ENCODE measurements at regions not wholly inside any gene's neighbourhood (a gene's known extent, or its start where the extent isn't known, plus 50 kb on each side); places are given as distances from the start of the nearest gene placed in this dataset.
"Not testable (repeated sequence)": the region's sequence is repeated elsewhere in the genome, so short reads cannot be mapped to it uniquely, and the experiment has no call there.

DNA sequence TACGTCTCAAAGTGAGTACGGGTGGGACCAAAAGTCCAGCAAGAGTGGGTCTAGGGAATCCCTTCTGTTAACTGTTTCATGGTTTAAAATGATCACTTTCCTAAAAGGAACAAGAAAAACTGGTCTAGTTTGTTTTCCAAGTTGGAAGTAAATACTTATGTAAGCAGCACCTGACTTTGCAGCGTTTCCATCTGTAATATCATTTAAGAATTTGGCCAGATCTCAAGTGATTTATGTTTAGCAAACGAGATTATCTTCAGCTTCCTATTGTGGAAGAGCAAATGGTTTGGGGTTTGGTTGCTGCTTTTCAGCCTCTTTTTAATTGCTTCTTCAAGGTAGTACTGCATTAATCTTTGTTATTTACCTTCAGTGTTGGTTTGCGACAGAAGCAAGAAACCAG is 50.4 kb downstream of the FHIP1A start:
- no peak for DNase-seq

DNA sequence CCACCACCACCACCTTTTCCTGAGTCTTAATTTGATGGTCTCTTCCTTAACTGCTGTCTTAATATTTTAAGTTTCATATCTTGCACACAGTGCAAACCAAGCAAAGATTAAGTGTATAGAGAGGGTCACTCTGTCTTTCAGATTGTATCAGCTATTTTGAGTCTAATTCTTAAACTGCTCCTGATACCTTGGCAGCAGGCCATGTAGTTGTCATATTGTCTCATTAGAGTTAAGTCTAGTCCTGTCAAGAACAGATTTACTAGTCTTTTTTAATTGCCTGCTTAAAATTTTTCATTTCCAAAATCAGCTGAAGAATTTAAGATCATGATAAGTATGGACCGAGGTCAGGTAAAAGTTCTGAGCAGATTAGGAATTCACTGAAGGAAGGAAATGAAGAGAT is 51.5 kb downstream of the FHIP1A start:
- no peak for DNase-seq

DNA sequence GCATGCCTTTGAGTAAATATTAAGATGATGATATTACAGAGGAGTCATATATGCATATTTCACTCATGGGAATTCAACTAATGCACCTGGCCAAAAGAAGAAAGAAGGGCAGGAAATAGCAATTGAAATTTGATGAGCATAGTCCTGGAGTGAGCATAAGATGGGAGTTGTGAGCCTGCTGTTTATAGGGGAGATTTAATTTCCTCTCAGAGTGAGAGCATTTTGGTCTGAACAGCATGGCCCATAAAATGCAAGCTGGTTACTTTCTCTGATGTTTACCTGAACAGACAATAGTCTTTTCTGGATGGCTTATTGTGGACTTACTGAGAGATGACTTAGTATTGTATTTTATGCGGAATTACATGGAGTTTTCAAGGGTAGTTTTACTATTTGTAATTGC is 53.6 kb downstream of the FHIP1A start:
- no peak for DNase-seq

GRCh38 chr4:151468715-151469696 is 60.0 kb downstream of the FHIP1A start:
- DNase-seq, result no peak

- no peak for DNase-seq
Observed at GRCh38 chr4:151469970-151470369, 61.0 kb downstream of the FHIP1A start.

DNA sequence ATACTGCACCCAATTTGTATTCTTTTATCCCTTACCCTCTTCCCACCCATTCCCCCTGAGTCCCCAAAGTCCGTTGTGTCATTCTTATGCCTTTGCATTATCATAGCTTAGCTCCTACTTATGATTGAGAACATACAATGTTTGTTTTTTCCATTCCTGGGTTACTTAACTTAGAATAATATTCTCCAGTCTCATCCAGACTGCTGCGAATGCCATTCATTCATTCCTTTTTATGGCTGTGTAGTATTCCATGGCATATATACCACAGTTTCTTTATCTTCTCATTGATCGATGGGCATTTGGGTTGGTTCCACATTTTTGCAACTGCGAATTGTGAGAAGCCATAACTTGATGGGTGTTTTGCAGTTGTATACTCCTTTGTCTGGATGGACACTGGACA is 62.8 kb downstream of the FHIP1A start:
- DNase-seq, result no peak

DNA sequence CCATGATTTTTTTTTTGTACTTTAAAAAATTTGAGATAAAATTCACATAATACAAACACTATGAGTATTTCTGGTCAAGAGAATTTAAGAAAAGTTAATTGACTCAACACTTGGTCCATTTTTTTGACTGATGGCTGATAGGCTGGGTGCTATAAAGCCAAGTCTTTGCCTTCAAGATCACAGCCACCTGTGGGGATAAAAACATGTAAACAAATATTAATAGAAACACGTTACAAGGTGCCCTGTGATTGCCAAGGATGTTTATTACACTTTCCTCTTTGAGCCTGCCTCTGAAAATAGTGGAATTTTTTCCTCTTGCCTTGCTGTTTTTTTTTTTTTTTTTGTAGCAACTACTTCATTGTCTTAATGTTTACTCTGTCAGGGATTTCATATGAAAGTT is 63.3 kb downstream of the FHIP1A start:
- DNase-seq, result no peak

GRCh38 chr4:151472711-151473110 is 63.7 kb downstream of the FHIP1A start:
- DNase-seq, result no peak

DNA sequence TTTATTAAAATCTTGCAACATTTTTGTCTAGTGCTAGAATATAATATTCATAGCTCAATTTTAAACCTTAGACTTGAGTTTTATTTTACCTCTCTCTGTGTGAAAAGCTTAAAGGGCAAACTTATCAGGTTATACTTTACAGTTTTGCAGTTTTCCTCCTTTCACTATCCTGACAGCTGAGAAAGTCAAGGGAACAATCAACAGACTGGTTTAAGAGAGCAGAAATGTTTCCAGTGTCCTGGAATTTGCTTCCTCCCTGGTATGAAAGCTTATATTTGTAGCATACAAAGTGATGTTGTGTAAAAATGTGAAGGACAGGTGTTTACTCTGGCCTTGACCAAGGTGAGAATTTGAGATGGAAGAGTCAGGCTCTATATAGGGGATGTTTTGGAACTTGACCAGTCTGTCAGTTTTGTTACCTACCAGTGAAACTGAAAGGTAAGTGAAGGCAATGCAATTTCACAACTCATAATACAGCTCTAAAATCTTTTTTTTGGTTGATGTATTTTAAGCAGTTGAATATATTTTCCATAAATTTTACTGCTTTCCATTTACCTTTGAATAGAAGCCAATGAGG is 64.6 kb downstream of the FHIP1A start:
- DNase-seq, result no peak

GRCh38 chr4:151475035-151475714 is 66.2 kb downstream of the FHIP1A start:
- no peak for DNase-seq

- no peak for DNase-seq
Observed at GRCh38 chr4:151481813-151482212, 72.8 kb downstream of the FHIP1A start.

DNA sequence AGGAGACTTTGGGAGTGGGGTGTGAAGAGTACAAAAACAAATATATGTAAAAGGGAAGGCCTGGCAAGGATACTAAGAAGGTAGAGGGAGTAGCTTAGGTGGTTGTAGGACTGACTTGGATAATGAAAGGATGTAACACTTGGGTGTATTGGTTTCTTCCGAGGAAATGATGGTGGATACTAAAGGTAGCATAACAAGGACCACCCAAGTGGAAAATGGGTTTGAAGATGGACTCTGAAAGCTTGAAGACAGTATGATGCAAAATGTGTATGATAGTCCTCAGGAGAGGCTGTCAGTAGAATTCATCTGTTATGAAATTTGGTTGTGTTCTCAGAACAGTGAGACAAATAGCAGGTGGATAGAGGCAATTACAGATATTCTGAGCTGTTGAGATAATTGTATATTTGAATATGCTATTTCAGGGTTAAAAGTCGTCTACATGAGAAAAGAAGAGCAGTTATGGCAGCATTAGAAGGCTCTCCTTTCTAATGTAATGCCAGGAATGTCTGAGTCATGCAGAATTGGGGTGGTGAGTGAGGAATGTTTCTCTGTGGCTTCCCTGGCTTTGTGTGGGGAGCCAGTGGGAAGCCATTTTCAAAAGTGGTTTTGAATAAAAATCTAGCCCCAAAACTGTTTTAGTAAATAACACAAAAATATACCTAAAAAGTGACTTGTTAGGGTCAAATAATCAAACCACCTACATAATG is 75.6 kb downstream of the FHIP1A start:
- peak; percentile 24 for DNase-seq

- DNase-seq, result no peak
Observed at GRCh38 chr4:151485541-151486131, 76.7 kb downstream of the FHIP1A start.

- no peak for DNase-seq
Observed at GRCh38 chr4:151486168-151486567, 77.2 kb downstream of the FHIP1A start.

DNA sequence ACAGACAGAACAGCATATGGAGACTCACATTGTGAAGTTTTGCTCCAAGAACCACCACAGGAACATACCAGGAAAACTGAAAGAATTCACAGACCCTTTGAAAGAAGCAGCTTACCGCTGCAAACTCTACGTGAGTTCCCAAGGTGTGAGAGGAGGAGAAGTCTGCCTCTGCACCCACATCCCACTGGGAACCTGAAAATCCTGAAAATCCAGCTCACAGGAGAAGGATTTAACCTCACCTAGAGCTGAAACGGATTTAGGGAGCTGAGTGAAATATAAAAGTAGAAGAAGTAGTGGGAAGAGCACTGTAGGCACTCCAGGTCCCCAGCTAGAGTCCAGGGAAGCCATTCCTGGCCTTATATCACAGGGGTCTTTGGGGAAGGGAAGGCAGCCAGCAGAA is 80.0 kb downstream of the FHIP1A start:
- no peak for DNase-seq

DNA sequence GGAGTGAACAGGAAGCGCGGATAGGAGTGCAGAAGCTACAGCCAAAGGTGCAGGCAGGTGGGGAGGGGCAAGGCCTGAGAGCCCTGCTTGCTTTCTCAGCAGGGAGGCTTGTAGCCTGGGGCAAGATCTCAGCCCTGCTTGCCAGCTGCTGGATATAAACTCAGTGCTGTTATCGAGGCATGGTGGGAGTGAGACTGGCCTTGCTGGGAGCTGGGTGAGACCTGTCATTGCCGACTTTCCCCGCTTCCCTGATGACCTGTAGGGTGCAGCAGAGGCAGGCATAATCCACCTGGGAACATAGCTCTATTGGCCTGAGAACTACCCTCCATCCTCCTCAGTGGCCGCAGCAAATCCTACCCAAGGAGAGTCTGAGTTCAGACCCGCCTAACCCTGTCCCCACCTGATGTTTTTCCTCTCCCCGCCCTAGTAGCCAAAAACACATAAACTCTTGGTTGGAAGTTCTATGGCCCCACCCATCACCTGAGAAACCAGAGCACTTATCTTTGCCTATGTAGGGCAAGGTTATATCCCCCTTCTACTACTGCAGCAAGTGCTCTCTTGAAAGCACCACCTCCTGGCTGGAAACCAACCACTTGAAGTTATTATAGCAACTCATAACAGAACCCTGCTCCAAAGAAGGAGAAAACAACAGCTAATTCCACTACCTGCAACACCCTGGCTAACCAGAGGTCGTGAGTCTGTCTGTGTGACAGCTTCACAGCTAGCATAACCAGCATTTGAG is 80.7 kb downstream of the FHIP1A start:
- DNase-seq, result no peak

DNA sequence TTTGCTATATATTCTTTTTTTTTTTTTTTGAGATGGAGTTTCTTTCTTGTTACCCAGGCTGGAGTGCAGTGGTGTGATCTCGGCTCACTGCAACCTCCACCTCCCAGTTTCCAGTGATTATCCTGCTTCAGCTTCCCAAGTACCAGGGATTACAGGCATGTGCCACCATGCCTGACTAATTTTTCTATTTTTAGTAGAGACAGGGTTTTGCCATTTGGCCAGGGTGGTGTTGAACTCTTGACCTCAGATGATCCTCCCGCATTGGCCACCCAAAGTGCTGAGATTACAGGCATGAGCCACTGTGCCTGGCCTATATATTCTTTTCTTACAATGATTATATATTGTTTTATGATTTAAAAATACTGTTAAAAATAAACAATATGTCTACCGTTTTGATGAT is 86.6 kb downstream of the FHIP1A start:
- DNase-seq, result not testable (repeated sequence)

- not testable (repeated sequence) for DNase-seq
Observed at GRCh38 chr4:151511548-151511947, 102.6 kb downstream of the FHIP1A start.

DNA sequence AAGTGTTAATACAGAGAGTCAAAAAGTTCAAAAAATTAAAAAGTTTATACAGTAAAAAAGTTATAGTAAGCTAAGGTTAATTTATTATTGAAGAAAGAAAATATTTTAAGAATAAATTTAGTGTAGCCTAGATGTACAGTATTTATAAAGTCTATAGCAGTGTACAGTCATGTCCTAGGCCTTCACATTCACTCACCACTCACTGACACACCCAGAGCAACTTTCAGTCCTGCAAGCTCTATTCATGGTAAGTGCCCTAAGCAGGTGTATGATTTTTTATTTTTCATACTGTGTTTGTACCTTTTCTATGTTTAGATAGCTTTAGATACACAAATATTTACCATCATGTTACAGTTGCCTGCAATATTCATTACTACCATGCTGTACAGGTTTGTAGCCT is 108.9 kb downstream of the FHIP1A start:
- no peak for DNase-seq

- no peak for DNase-seq
Observed at GRCh38 chr4:151518359-151518758, 109.4 kb downstream of the FHIP1A start.

GRCh38 chr4:151519728-151520415 is 110.9 kb downstream of the FHIP1A start:
- DNase-seq, result no peak

All from right hindlimb (tissue), 1 donor.